OCI-LY7 (cell line): ENCODE measurements at regions not wholly inside any gene's neighbourhood (a gene's known extent, or its start where the extent isn't known, plus 50 kb on each side); places are given as distances from the start of the nearest gene placed in this dataset.

Experiments
- BruUV-seq: library from RNA; stranded (reverse); fragments of 400-500 nt; replicated peaks from 2 replicates; lab custom pipeline; 2021; lab: Mats Ljungman, UMichigan
- CTCF ChIA-PET: fragments of 300-600 bp; sonication (Branson Sonifier 250); formaldehyde crosslinking; loops from one replicate; lab custom pipeline; 2022; ENCODE audit warnings: antibody characterized with exemption; ENCODE audit not compliant: unreplicated experiment; lab: Charles Lee
- POLR2A ChIA-PET: fragments of 300-600 bp; sonication (Branson Sonifier 250); formaldehyde crosslinking; loops from one replicate; lab custom pipeline; 2022; ENCODE audit warnings: antibody characterized with exemption; lab: Charles Lee
- DNase-seq: peaks from one replicate; pipeline ENCODE4 v3.0.0-alpha.2; 2015; ENCODE audit warnings: low spot score
- H2AFZ ChIP-seq: fragments of 200-600 bp; sonication (generic), shearing (Covaris generic); 2 replicates; pipeline ENCODE4 v1.6.1; 2014; ENCODE audit warnings: mild to moderate bottlenecking, antibody characterized with exemption, low read length, moderate library complexity
- H3K27ac ChIP-seq: fragments of 200-600 bp; sonication (generic); 2 replicates; pipeline ENCODE4 v1.5.1; 2014; ENCODE audit warnings: mixed run types, low read depth, mild to moderate bottlenecking, moderate library complexity, low read length, inconsistent platforms; ENCODE audit not compliant: poor library complexity, severe bottlenecking
- H3K36me3 ChIP-seq: fragments of 200-600 bp; sonication (generic); 2 replicates; pipeline ENCODE4 v1.6.1; 2014; ENCODE audit warnings: mild to moderate bottlenecking, antibody characterized with exemption, low read length, moderate library complexity, mixed read lengths; ENCODE audit not compliant: insufficient read depth
- H3K4me1 ChIP-seq: fragments of 200-600 bp; sonication (generic); 2 replicates; pipeline ENCODE4 v1.5.1; 2014; ENCODE audit warnings: mild to moderate bottlenecking, low read length; ENCODE audit not compliant: insufficient read depth, poor library complexity, severe bottlenecking
- H3K4me2 ChIP-seq: fragments of 200-600 bp; sonication (generic); 2 replicates; pipeline ENCODE4 v1.6.1; 2014; ENCODE audit warnings: mild to moderate bottlenecking, low read length
- H3K4me3 ChIP-seq: fragments of 200-600 bp; sonication (generic); 2 replicates; pipeline ENCODE4 v1.5.1; 2014; ENCODE audit warnings: mild to moderate bottlenecking, low read depth, low read length; ENCODE audit not compliant: poor library complexity, severe bottlenecking
- H3K79me2 ChIP-seq: fragments of 200-600 bp; sonication (generic); 2 replicates; pipeline ENCODE4 v1.6.1; 2016; ENCODE audit warnings: low read depth, mild to moderate bottlenecking, low read length, moderate library complexity, mixed read lengths; ENCODE audit not compliant: insufficient read depth
- H3K9me2 ChIP-seq: fragments of 200-600 bp; sonication (generic); 2 replicates; pipeline ENCODE4 v1.6.1; 2016; ENCODE audit warnings: mild to moderate bottlenecking, low read length, mixed read lengths; ENCODE audit not compliant: insufficient read depth
- H3K9me3 ChIP-seq: fragments of 200-600 bp; sonication (generic); 2 replicates; pipeline ENCODE4 v1.6.1; 2014; ENCODE audit warnings: mild to moderate bottlenecking, mixed run types, low read length, mixed read lengths
- H4K20me1 ChIP-seq: fragments of 200-600 bp; sonication (generic); 2 replicates; pipeline ENCODE4 v1.6.1; 2014; ENCODE audit warnings: mild to moderate bottlenecking, antibody characterized with exemption, low read length, moderate library complexity, mixed read lengths; ENCODE audit not compliant: insufficient read depth
- CTCF ChIP-seq: fragments of 200-600 bp; sonication (generic); conservative IDR thresholded peaks from 2 replicates; pipeline ENCODE4 v1.5.1; 2014; ENCODE audit warnings: mild to moderate bottlenecking, antibody characterized with exemption, low read length, moderate library complexity, mixed read lengths
- EZH2phosphoT487 ChIP-seq: fragments of 200-600 bp; sonication (generic); IDR thresholded peaks from 2 replicates; pipeline ENCODE4 v1.6.1; 2018; ENCODE audit warnings: low read depth, borderline replicate concordance, mild to moderate bottlenecking, mixed run types, antibody characterized with exemption, low read length, moderate library complexity, mixed read lengths
- intact Hi-C: fragments of 100-400 bp; cut with micrococcal nuclease; formaldehyde crosslinking; loops from one replicate; pipeline ENCODE4 v1.10.0; 2022; ENCODE audit not compliant: unreplicated experiment

DNA sequence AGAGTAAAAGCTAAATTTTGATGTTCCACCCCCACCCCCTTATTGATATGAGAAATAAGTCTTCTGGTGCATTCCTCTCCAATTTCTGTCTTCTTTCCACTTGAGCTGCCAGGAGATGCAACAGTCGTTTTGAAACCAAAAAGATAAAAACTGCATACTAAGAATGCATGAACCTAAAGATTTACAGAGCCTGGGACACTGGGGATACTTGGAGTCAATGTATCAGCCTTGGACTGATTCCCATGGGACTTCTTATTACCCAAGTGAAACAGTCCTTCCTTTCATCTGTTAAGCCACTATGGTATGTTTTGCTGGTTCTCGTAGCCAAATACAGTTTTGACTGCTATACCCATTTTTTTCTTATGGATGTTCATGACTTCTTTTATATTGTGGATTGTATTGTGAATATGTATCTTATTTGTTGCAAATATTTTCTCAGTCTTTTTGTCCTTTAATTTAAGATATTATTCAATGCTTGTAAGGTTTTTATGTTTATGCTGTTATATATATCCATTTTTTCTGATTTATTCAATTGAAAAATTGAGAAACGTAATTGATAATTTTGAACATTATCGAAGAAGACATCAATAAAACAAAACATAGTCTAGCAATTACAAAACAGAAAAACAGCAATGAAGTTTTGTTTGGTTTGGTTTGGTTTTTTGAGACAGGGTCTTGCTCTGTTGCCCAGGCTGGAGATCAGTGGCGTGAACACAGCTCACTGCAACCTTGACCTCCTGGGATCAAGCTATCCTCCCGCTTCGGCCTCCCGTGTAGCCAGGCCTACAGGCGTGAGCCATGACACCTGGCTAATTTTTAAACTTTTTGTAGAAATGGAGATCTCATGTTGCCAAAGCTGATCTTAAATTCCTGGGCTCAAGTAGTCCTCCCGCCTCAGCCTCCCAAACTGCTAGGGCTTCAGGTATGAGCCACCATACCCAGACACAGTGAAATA lies 85.4 kb upstream of the ETV6 start:
- no peaks in the 10 kb centered on the region for H3K79me2 ChIP-seq
- no peak overlapping the region for H3K4me2 ChIP-seq
- H3K4me1 ChIP-seq: no peaks in the 10 kb centered on the region
- no peak overlapping the region for H3K27ac ChIP-seq
- no peak overlapping the region for H3K4me3 ChIP-seq
- DNase-seq: no peak
- H3K9me2 ChIP-seq: no peaks in the 10 kb centered on the region
- ChIA-PET CTCF (interaction anchor here (0.6 kb wide), 1 partner anchor 415 kb away, joined by 7 read pairs; no protein-coding TSS in a partner anchor), POLR2A (no interaction called here)
- TF ChIP-seq CTCF (no peak), EZH2phosphoT487 (no peak)
- BruUV-seq: no TSS peak
- no peak overlapping the region for H2AFZ ChIP-seq
- no peaks in the 10 kb centered on the region for H4K20me1 ChIP-seq
- H3K9me3 ChIP-seq: no peaks in the 10 kb centered on the region
- H3K36me3 ChIP-seq: no peaks in the 10 kb centered on the region
- intact Hi-C loops: no loop called here

- H3K27ac ChIP-seq: no peak overlapping the region
- no peak overlapping the region for H3K4me3 ChIP-seq
- no peaks in the 10 kb centered on the region for H3K9me3 ChIP-seq
- no peak overlapping the region for H2AFZ ChIP-seq
- H3K9me2 ChIP-seq: no peaks in the 10 kb centered on the region
- ChIA-PET CTCF (no interaction called here), POLR2A (interaction anchor here (0.9 kb wide), 1 partner anchor 11 kb away, joined by 4 read pairs; no protein-coding TSS in a partner anchor)
- H3K36me3 ChIP-seq: no peaks in the 10 kb centered on the region
- H3K4me1 ChIP-seq: no peaks in the 10 kb centered on the region
- no peaks in the 10 kb centered on the region for H4K20me1 ChIP-seq
- intact Hi-C loops: no loop called here
- TF ChIP-seq CTCF: no peak
- no peak for TF ChIP-seq EZH2phosphoT487
- no peaks in the 10 kb centered on the region for H3K79me2 ChIP-seq
- no TSS peak for BruUV-seq
- no peak for DNase-seq
- no peak overlapping the region for H3K4me2 ChIP-seq
Observed at GRCh38 chr12:11564984-11565651, 84.4 kb upstream of the ETV6 start.
